K562 (cell line): ENCODE measurements at regions not wholly inside any gene's neighbourhood (a gene's known extent, or its start where the extent isn't known, plus 50 kb on each side); places are given as distances from the start of the nearest gene placed in this dataset.
A peak's percentile ranks its signal among the peaks of the same experiment; 100 is the strongest.

Source experiments
- ATAC-seq: fragments of 200-7000 bp; cut with Tn5 transposase; 3 replicates; pipeline ENCODE4 v1.9.1; 2020; ENCODE audit warnings: moderate library complexity
- BruUV-seq: library from RNA; stranded (reverse); fragments of 400-500 nt; replicated peaks from 2 replicates; lab custom pipeline; 2021; lab: Mats Ljungman, UMichigan
- CTCF ChIA-PET: fragments of 300-600 bp; formaldehyde crosslinking; extraction: SDS; loops from one replicate; lab custom pipeline; 2021; ENCODE audit warnings: low intra/inter-chr PET ratio; lab: Yijun Ruan, JAX
- POLR2A ChIA-PET: fragments of 300-600, 350-650 bp; sonication (Branson Sonifier 250); formaldehyde crosslinking; extraction: SDS; loops from one replicate; lab custom pipeline; 2021; ENCODE audit warnings: antibody characterized with exemption, inconsistent platforms; lab: Yijun Ruan, JAX
- DNase-seq, 4 experiments: peaks; one replicate each; pipeline versions ENCODE4 v3.0.0 to v3.0.0-alpha.2; 2011 to 2018; ENCODE audit warnings: low spot score in 3 of 4, mixed read lengths in 3 of 4; ENCODE audit errors: extremely low read depth in 1 of 4
- FAIRE-seq: peaks from 2 replicates; lab custom pipeline; 2011; peaks lifted over from hg19 to GRCh38; lab: Jason Lieb, UNC
- H2AFZ ChIP-seq: 2 replicates; pipeline ENCODE4 v1.6.0; 2011; ENCODE audit warnings: low read depth, low read length, control low read depth, inconsistent platforms
- H3K27ac ChIP-seq: fragments of 200-600 bp; 3 replicates; pipeline ENCODE4 v1.8.0; 2011; ENCODE audit warnings: low read depth, mild to moderate bottlenecking, control low read depth, inconsistent platforms, low read length, moderate library complexity, mixed read lengths; ENCODE audit errors: extremely low read depth
- H3K27me3 ChIP-seq, 2 experiments: fragments of 300-600 bp in 1 of 2; 2 replicates in 1 of 2; 3 replicates in 1 of 2; pipeline versions ENCODE4 v1.6.0 to v1.8.0; 2011; ENCODE audit warnings: inconsistent platforms in 2 of 2, low read length in 2 of 2, mild to moderate bottlenecking in 1 of 2, mixed read lengths in 1 of 2, moderate library complexity in 1 of 2; ENCODE audit not compliant: control insufficient read depth in 2 of 2, insufficient read depth in 2 of 2
- H3K36me3 ChIP-seq: fragments of 300-600 bp; 3 replicates; pipeline ENCODE4 v1.8.0; 2011; ENCODE audit warnings: mild to moderate bottlenecking, low read length, inconsistent platforms; ENCODE audit not compliant: control insufficient read depth, insufficient read depth
- H3K4me1 ChIP-seq, 2 experiments: fragments of 200-600 bp in 1 of 2; replicated peaks in 1 of 2; 2 replicates in 1 of 2; 3 replicates in 1 of 2; pipeline versions ENCODE4 v1.5.1 to v1.8.0; 2011; ENCODE audit warnings: inconsistent platforms in 2 of 2, low read length in 2 of 2, mild to moderate bottlenecking in 1 of 2, mixed read lengths in 1 of 2, moderate library complexity in 1 of 2; ENCODE audit not compliant: control insufficient read depth in 2 of 2, insufficient read depth in 2 of 2
- H3K4me2 ChIP-seq: 2 replicates; pipeline ENCODE4 v1.6.1; 2011; ENCODE audit warnings: low read length, control low read depth, inconsistent platforms, mixed read lengths; ENCODE audit not compliant: insufficient read depth
- H3K4me3 ChIP-seq: fragments of 200-600 bp; sonication (generic), shearing (Covaris generic); 2 replicates; pipeline ENCODE4 v1.5.1; 2016; ENCODE audit warnings: control low read depth, inconsistent platforms
- H3K79me2 ChIP-seq: fragments of 200-600 bp; 3 replicates; pipeline ENCODE4 v1.8.0; 2011; ENCODE audit warnings: low read length, inconsistent platforms; ENCODE audit not compliant: control insufficient read depth, insufficient read depth
- H3K9ac ChIP-seq, 2 experiments: 2 replicates each; pipeline versions ENCODE4 v1.6.0 to v1.6.1; 2011; ENCODE audit warnings: low read depth in 2 of 2, low read length in 2 of 2, control low read depth in 1 of 2, inconsistent platforms in 1 of 2, mild to moderate bottlenecking in 1 of 2, mixed read lengths in 1 of 2; ENCODE audit not compliant: insufficient read depth in 1 of 2
- H3K9me1 ChIP-seq: one replicate; pipeline ENCODE4 v1.6.0; 2011; ENCODE audit warnings: inconsistent platforms, mild to moderate bottlenecking, low read length, moderate library complexity; ENCODE audit not compliant: control insufficient read depth, insufficient read depth
- H3K9me3 ChIP-seq: replicated peaks from 2 replicates; pipeline ENCODE4 v1.5.1; 2011; ENCODE audit warnings: low read depth, low read length, inconsistent platforms; ENCODE audit not compliant: control insufficient read depth, insufficient read depth
- H4K20me1 ChIP-seq: replicated peaks from 2 replicates; pipeline ENCODE4 v1.6.1; 2011; ENCODE audit warnings: low read length, inconsistent platforms, mixed read lengths; ENCODE audit not compliant: control insufficient read depth, insufficient read depth
- CEBPB ChIP-seq: fragments of 450-650 bp; IDR thresholded peaks from 2 replicates; pipeline ENCODE4 v1.6.1; 2016; ENCODE audit warnings: missing genetic modification characterization, missing compliant biosample characterization
- KDM5B ChIP-seq: fragments of 200-600 bp; sonication (generic); IDR thresholded peaks from 2 replicates; pipeline ENCODE4 v1.6.1; 2012; ENCODE audit warnings: low read depth, mild to moderate bottlenecking, moderate library complexity, low read length, control low read depth, inconsistent platforms; ENCODE audit not compliant: insufficient replicate concordance
- NCOA6 ChIP-seq: fragments of 450-650 bp; IDR thresholded peaks from 2 replicates; pipeline ENCODE4 v1.6.1; 2017; ENCODE audit warnings: mild to moderate bottlenecking
- TEAD4 ChIP-seq, 2 experiments: sonication (generic) in 1 of 2; formaldehyde crosslinking in 1 of 2; IDR thresholded peaks; 2 replicates each; pipeline versions ENCODE4 v1.6.1 to v1.8.0; 2012 to 2022; ENCODE audit warnings: borderline replicate concordance in 1 of 2, inconsistent platforms in 1 of 2, low read length in 1 of 2, mild to moderate bottlenecking in 1 of 2, missing genetic modification reagents in 1 of 2
- WGBS: fragments of 100-300 bp; shearing (Covaris generic); methylation state at CpG from one replicate; pipeline ENCODE4 v1.1.6; 2016; ENCODE audit warnings: low coverage, mixed read lengths; ENCODE audit not compliant: insufficient coverage; ENCODE audit errors: missing lambda C conversion rate; 5-methylcytosine and 5-hydroxymethylcytosine counted together
- in situ Hi-C: fragments of 300-500 bp; cut with MboI; formaldehyde crosslinking; loops from 4 replicates; pipeline ENCODE4 v1.15.0; 2018; ENCODE audit warnings: inconsistent platforms, mixed read lengths
- intact Hi-C: fragments of 100-400 bp; cut with micrococcal nuclease; formaldehyde crosslinking; loops from 2 replicates; pipeline ENCODE4 v1.14.2; 2022

GRCh38 chr20:40218971-40219370, 470.1 kb downstream of the MAFB start:
- Histone ChIP-seq H4K20me1 (no peaks in the 10 kb centered on the region), H3K27ac (no peak overlapping the region), H3K9me1 (no peaks in the 10 kb centered on the region), H3K27me3 (no peaks in the 10 kb centered on the region), H2AFZ (no peak overlapping the region), H3K36me3 (no peaks in the 10 kb centered on the region), H3K9me3 (no peaks in the 10 kb centered on the region), H3K79me2 (no peaks in the 10 kb centered on the region), H3K4me1 (no peaks in the 10 kb centered on the region), H3K4me2 (no peak overlapping the region), H3K4me3 (no peak overlapping the region), H3K9ac (no peak overlapping the region)
- CTCF ChIA-PET: no interaction called here
- no TSS peak for BruUV-seq
- intact Hi-C loops (no loop called here), in situ Hi-C loops (no loop called here)
- 0% methylated on average over 2 of the region's 2 CpGs for WGBS
- FAIRE-seq (no peak), ATAC-seq (no peak), DNase-seq (no peak)
- POLR2A ChIA-PET: no interaction called here
- TF ChIP-seq CEBPB (tag): no peak
- TF ChIP-seq KDM5B: no peak

- DNase-seq (peak in 1 of 4 experiments; percentile 6), FAIRE-seq (no peak), ATAC-seq (no peak)
- BruUV-seq: no TSS peak
- in situ Hi-C loops (no loop called here), intact Hi-C loops (no loop called here)
- no peak for TF ChIP-seq TEAD4 (IDR thresholded peaks at IDR 0.05; ENCODE audit: low read length)
- no peak for TF ChIP-seq TEAD4 (CRISPR knock-in tag; IDR thresholded peaks at IDR 0.05; ENCODE audit: borderline replicate concordance)
- TF ChIP-seq NCOA6: no peak
- H3K4me1 ChIP-seq: no peaks in the 10 kb centered on the region
- no peak overlapping the region for H3K4me3 ChIP-seq
- no peaks in the 10 kb centered on the region for H3K36me3 ChIP-seq
- ChIA-PET CTCF (no interaction called here), POLR2A (no interaction called here)
- no peaks in the 10 kb centered on the region for H3K9me1 ChIP-seq
- no peak overlapping the region for H2AFZ ChIP-seq
- no peak overlapping the region for H3K4me2 ChIP-seq
- H4K20me1 ChIP-seq: no peaks in the 10 kb centered on the region
- no peaks in the 10 kb centered on the region for H3K9me3 ChIP-seq
- H3K27me3 ChIP-seq: no peaks in the 10 kb centered on the region
- 0% methylated on average over 7 of the region's 7 CpGs for WGBS
- H3K27ac ChIP-seq: no peak overlapping the region
- no peak overlapping the region for H3K9ac ChIP-seq
- no peaks in the 10 kb centered on the region for H3K79me2 ChIP-seq
Observed at GRCh38 chr20:40218316-40218969, 470.6 kb downstream of the MAFB start.
